ENCODE measurements at regions not wholly inside any gene's neighbourhood (a gene's known extent, or its start where the extent isn't known, plus 50 kb on each side); places are given as distances from the start of the nearest gene placed in this dataset.

- H3K4me1 ChIP-seq (ENCODE audit: control insufficient read depth, insufficient read depth, low read length), result peaks cover 8% of the 10 kb centered on the region
- H4K5ac ChIP-seq (ENCODE audit: low read depth, low read length), result no peak overlapping the region
- no peak overlapping the region for H3K4me2 ChIP-seq (ENCODE audit: low read depth, low read length)
- ChIA-PET POLR2A (ENCODE audit: unreplicated experiment) (no interaction called here), CTCF (no interaction called here)
- peaks cover 7% of the 10 kb centered on the region for H3K9me1 ChIP-seq (ENCODE audit: insufficient read depth, low read length)
- no peak overlapping the region for H2BK15ac ChIP-seq (ENCODE audit: low read depth, low read length)
- H3K79me1 ChIP-seq (ENCODE audit: low read depth in 1 of 2, low read length in 2 of 2), result no peaks in the 10 kb centered on the region
- H2AK9ac ChIP-seq (replicated peaks; ENCODE audit: low read depth, low read length, poor library complexity), result no peak overlapping the region
- H3K14ac ChIP-seq (replicated peaks; ENCODE audit: low read depth, low read length), result no peak overlapping the region
- DNase-seq (no peak), ATAC-seq (ENCODE audit: low read depth) (no peak)
- no peak overlapping the region for H2AK5ac ChIP-seq (ENCODE audit: low read depth, low read length)
- no peak overlapping the region for H3K9ac ChIP-seq (ENCODE audit: low read depth, low read length)
- intact Hi-C loops (cut with micrococcal nuclease) (no loop called here), in situ Hi-C loops (cut with MboI; ENCODE audit: low sequenced_read_pairs) (no loop called here), dilution Hi-C loops (cut with HindIII; ENCODE audit: low sequenced_read_pairs, unreplicated experiment) (no loop called here)
- H3K27me3 ChIP-seq (ENCODE audit: control insufficient read depth, insufficient read depth, low read length), result peaks cover 64% of the 10 kb centered on the region
- H2BK5ac ChIP-seq (ENCODE audit: low read depth, low read length, poor library complexity, severe bottlenecking), result no peak overlapping the region
- H4K20me1 ChIP-seq (ENCODE audit: insufficient read depth, low read length), result no peaks in the 10 kb centered on the region; the same call in 1 of the 2 replicates
- no peak overlapping the region for H3K27ac ChIP-seq (ENCODE audit: insufficient read depth, low read length)
- H3K9me3 ChIP-seq (ENCODE audit: control insufficient read depth, insufficient read depth, low read length), result no peaks in the 10 kb centered on the region
- no peak overlapping the region for H3K18ac ChIP-seq (ENCODE audit: low read depth, low read length)
- no peak overlapping the region for H3K4ac ChIP-seq (ENCODE audit: low read depth, low read length)
- BruUV-seq (replicated peaks), result no TSS peak
- no peak overlapping the region for H3K4me3 ChIP-seq (ENCODE audit: insufficient read depth, low read depth, low read length)
- no peak overlapping the region for H4K91ac ChIP-seq (ENCODE audit: insufficient read depth, low read depth, low read length)
- no peak overlapping the region for H4K8ac ChIP-seq (ENCODE audit: low read depth in 2 of 2, low read length in 2 of 2)
- WGBS, 2 experiments (ENCODE audit: extremely low coverage in 2 of 2, insufficient read length in 1 of 2), result 49% methylated on average over 6 of the region's 11 CpGs; no CpG with 5 or more reads in 1 of the 2 experiments
- H2BK20ac ChIP-seq (ENCODE audit: low read depth, low read length), result no peak overlapping the region
- H3K56ac ChIP-seq (ENCODE audit: extremely low read depth, insufficient read depth, low read length), result no peak overlapping the region
- H2BK120ac ChIP-seq (ENCODE audit: low read depth, low read length), result no peak overlapping the region
- H3K36me3 ChIP-seq (ENCODE audit: control insufficient read depth, insufficient read depth, low read length), result no peaks in the 10 kb centered on the region
- TF ChIP-seq RCOR1 (IDR thresholded peaks at IDR 0.05; ENCODE audit: insufficient replicate concordance, low read length) (no peak), MXI1 (IDR thresholded peaks at IDR 0.05; ENCODE audit: borderline replicate concordance, low read depth, low read length) (no peak), RAD21 (IDR thresholded peaks at IDR 0.05; ENCODE audit: low read length) (no peak), BHLHE40 (IDR thresholded peaks at IDR 0.05; ENCODE audit: low read depth, low read length) (no peak), NFE2L2 (IDR thresholded peaks at IDR 0.05; ENCODE audit: low read depth, low read length) (no peak), CEBPB (IDR thresholded peaks at IDR 0.05; ENCODE audit: low read depth, low read length) (no peak), SMC3 (IDR thresholded peaks at IDR 0.05; ENCODE audit: low read depth, low read length) (no peak), USF2 (IDR thresholded peaks at IDR 0.05; ENCODE audit: low read depth, low read length) (no peak), CHD1 (IDR thresholded peaks at IDR 0.05; ENCODE audit: low read depth, low read length) (no peak), ELK1 (IDR thresholded peaks at IDR 0.05; ENCODE audit: borderline replicate concordance, low read depth, low read length) (no peak), CTCF (conservative IDR thresholded peaks at IDR 0.05; ENCODE audit: low read depth, low read length) (no peak), POLR2A (IDR thresholded peaks at IDR 0.05; ENCODE audit: low read depth, low read length) (no peak), RFX5 (IDR thresholded peaks at IDR 0.05; ENCODE audit: low read depth, low read length) (no peak), MAZ (IDR thresholded peaks at IDR 0.05; ENCODE audit: borderline replicate concordance, low read depth, low read length) (no peak), MAFK (IDR thresholded peaks at IDR 0.05; ENCODE audit: low read depth, low read length) (no peak), FOS (IDR thresholded peaks at IDR 0.05; ENCODE audit: low read depth, low read length) (no peak)
- peak overlapping the region; percentile 38 for H2AFZ ChIP-seq (replicated peaks; ENCODE audit: low read length, poor library complexity)
- no peak overlapping the region for H3K23ac ChIP-seq (ENCODE audit: low read depth, low read length)
These were observed 73.3 kb upstream of the TINAGL1 start for GRCh38 chr1:31502926-31503511.
